OCI-LY1 (cell line): ENCODE measurements at regions not wholly inside any gene's neighbourhood (a gene's known extent, or its start where the extent isn't known, plus 50 kb on each side); places are given as distances from the start of the nearest gene placed in this dataset.

Experiments used
- H2AFZ ChIP-seq: fragments of 200-600 bp; sonication (generic), shearing (Covaris generic); 2 replicates; pipeline ENCODE4 v1.6.0; 2014; ENCODE audit warnings: antibody characterized with exemption, mild to moderate bottlenecking, low read length
- H3F3A ChIP-seq: fragments of 200-600 bp; sonication (generic), shearing (Covaris generic); 2 replicates; pipeline ENCODE4 v1.6.0; 2014; ENCODE audit warnings: mild to moderate bottlenecking, antibody characterized with exemption, low read length, moderate library complexity; ENCODE audit not compliant: insufficient read depth
- H3K27ac ChIP-seq: fragments of 200-600 bp; sonication (generic); 2 replicates; pipeline ENCODE4 v1.5.1; 2014; ENCODE audit warnings: low read length, mixed run types, mild to moderate bottlenecking, low read depth; ENCODE audit not compliant: poor library complexity, severe bottlenecking
- H3K27me3 ChIP-seq: fragments of 200-600 bp; sonication (generic); 2 replicates; pipeline ENCODE4 v1.6.0; 2014; ENCODE audit warnings: antibody characterized with exemption, mild to moderate bottlenecking, low read length, moderate library complexity; ENCODE audit not compliant: insufficient read depth
- H3K36me3 ChIP-seq: fragments of 200-600 bp; sonication (generic); 2 replicates; pipeline ENCODE4 v1.6.1; 2014; ENCODE audit warnings: mild to moderate bottlenecking, antibody characterized with exemption, low read length, moderate library complexity, mixed read lengths; ENCODE audit not compliant: insufficient read depth
- H3K4me1 ChIP-seq: fragments of 200-600 bp; sonication (generic); 2 replicates; pipeline ENCODE4 v1.5.1; 2014; ENCODE audit warnings: mild to moderate bottlenecking, low read length, moderate library complexity; ENCODE audit not compliant: insufficient read depth, severe bottlenecking
- H3K4me2 ChIP-seq: fragments of 200-600 bp; sonication (generic), shearing (Covaris generic); 2 replicates; pipeline ENCODE4 v1.6.1; 2014; ENCODE audit warnings: low read length
- H3K4me3 ChIP-seq: fragments of 200-600 bp; sonication (generic); 2 replicates; pipeline ENCODE4 v1.5.1; 2014; ENCODE audit warnings: low read length, low read depth, mild to moderate bottlenecking, mixed read lengths; ENCODE audit not compliant: poor library complexity, severe bottlenecking
- H3K79me2 ChIP-seq: fragments of 200-600 bp; shearing (Covaris generic); 2 replicates; pipeline ENCODE4 v1.6.1; 2016; ENCODE audit warnings: mixed run types, low read length, mixed read lengths; ENCODE audit not compliant: insufficient read depth
- H3K9ac ChIP-seq: fragments of 200-600 bp; sonication (generic), shearing (Covaris generic); 2 replicates; pipeline ENCODE4 v1.6.1; 2014; ENCODE audit warnings: mild to moderate bottlenecking, low read length, mixed read lengths
- H3K9me2 ChIP-seq: fragments of 200-600 bp; sonication (generic), shearing (Covaris generic); 2 replicates; pipeline ENCODE4 v1.6.1; 2014; ENCODE audit warnings: low read depth, mild to moderate bottlenecking, low read length, mixed read lengths
- H3K9me3 ChIP-seq: fragments of 200-600 bp; shearing (Covaris generic); 2 replicates; pipeline ENCODE4 v1.6.1; 2014; ENCODE audit warnings: low read length, mixed read lengths
- H4K20me1 ChIP-seq: fragments of 200-600 bp; sonication (generic), shearing (Covaris generic); 2 replicates; pipeline ENCODE4 v1.6.0; 2016; ENCODE audit warnings: mild to moderate bottlenecking, low read length; ENCODE audit not compliant: insufficient read depth
- CTCF ChIP-seq: fragments of 200-600 bp; sonication (generic), shearing (Covaris generic); IDR thresholded peaks from 2 replicates; pipeline ENCODE4 v1.5.1; 2017; ENCODE audit warnings: mild to moderate bottlenecking, antibody characterized with exemption, low read length, moderate library complexity, mixed read lengths
- EZH2 ChIP-seq: fragments of 200-600 bp; sonication (generic), shearing (Covaris generic); IDR thresholded peaks from 2 replicates; pipeline ENCODE4 v1.8.0; 2017; ENCODE audit warnings: borderline replicate concordance, mixed run types, mild to moderate bottlenecking, antibody characterized with exemption, low read length, moderate library complexity, mixed read lengths

- H3K4me2 ChIP-seq, result no peak overlapping the region
- H3K9me3 ChIP-seq, result no peaks in the 10 kb centered on the region
- H2AFZ ChIP-seq, result no peak overlapping the region
- H3K27me3 ChIP-seq, result no peaks in the 10 kb centered on the region
- H4K20me1 ChIP-seq, result no peaks in the 10 kb centered on the region
- no peak for TF ChIP-seq CTCF
- TF ChIP-seq EZH2, result no peak
- H3K9me2 ChIP-seq, result no peaks in the 10 kb centered on the region
- no peaks in the 10 kb centered on the region for H3K36me3 ChIP-seq
- H3K79me2 ChIP-seq, result no peaks in the 10 kb centered on the region
- no peak overlapping the region for H3K27ac ChIP-seq
- no peaks in the 10 kb centered on the region for H3F3A ChIP-seq
- no peak overlapping the region for H3K9ac ChIP-seq
- no peak overlapping the region for H3K4me3 ChIP-seq
- H3K4me1 ChIP-seq, result no peaks in the 10 kb centered on the region
These were observed 204.4 kb downstream of the RWDD3 start for GRCh38 chr1:95438218-95438948.

DNA sequence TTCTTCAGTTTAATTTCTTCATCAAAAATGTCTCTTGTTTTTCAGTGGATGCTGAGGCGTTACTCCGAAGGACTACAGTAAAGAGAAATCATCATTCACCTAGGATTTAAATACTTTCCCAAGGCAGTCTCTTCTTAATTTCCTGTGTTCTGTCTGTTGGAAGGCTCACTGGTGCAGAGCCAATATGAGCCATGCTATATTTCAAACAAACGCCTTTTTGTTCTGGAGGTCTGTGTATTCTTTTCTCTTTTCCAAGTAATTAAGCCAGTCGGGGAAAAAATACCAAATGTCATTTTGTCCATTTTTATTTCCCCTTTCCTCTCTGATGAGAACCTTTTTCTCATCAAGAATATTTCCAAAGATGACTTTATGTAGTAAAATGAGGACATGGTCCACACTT is 206.5 kb downstream of the RWDD3 start:
- no peaks in the 10 kb centered on the region for H3K4me1 ChIP-seq
- TF ChIP-seq CTCF (no peak), EZH2 (no peak)
- no peaks in the 10 kb centered on the region for H3K27me3 ChIP-seq
- no peaks in the 10 kb centered on the region for H3K79me2 ChIP-seq
- no peaks in the 10 kb centered on the region for H3K36me3 ChIP-seq
- H3K4me3 ChIP-seq, result no peak overlapping the region
- H3K9me2 ChIP-seq, result no peaks in the 10 kb centered on the region
- H2AFZ ChIP-seq, result no peak overlapping the region
- no peaks in the 10 kb centered on the region for H3F3A ChIP-seq
- no peaks in the 10 kb centered on the region for H4K20me1 ChIP-seq
- H3K4me2 ChIP-seq, result no peak overlapping the region
- no peak overlapping the region for H3K9ac ChIP-seq
- no peaks in the 10 kb centered on the region for H3K9me3 ChIP-seq
- no peak overlapping the region for H3K27ac ChIP-seq

- Histone ChIP-seq H2AFZ (no peak overlapping the region), H3K4me2 (no peak overlapping the region), H3K27ac (no peak overlapping the region), H3K9me3 (no peaks in the 10 kb centered on the region), H3F3A (no peaks in the 10 kb centered on the region), H3K9ac (no peak overlapping the region), H3K9me2 (no peaks in the 10 kb centered on the region), H3K4me3 (no peak overlapping the region), H3K4me1 (no peaks in the 10 kb centered on the region), H3K36me3 (no peaks in the 10 kb centered on the region), H4K20me1 (no peaks in the 10 kb centered on the region), H3K27me3 (no peaks in the 10 kb centered on the region), H3K79me2 (no peaks in the 10 kb centered on the region)
- TF ChIP-seq CTCF, result no peak
- no peak for TF ChIP-seq EZH2
These were observed 215.5 kb downstream of the RWDD3 start for GRCh38 chr1:95449516-95449915.
